ENCODE measurements at regions not wholly inside any gene's neighbourhood (a gene's known extent, or its start where the extent isn't known, plus 50 kb on each side); places are given as distances from the start of the nearest gene placed in this dataset.
A peak's percentile ranks its signal among the peaks of the same experiment; 100 is the strongest.

DNA sequence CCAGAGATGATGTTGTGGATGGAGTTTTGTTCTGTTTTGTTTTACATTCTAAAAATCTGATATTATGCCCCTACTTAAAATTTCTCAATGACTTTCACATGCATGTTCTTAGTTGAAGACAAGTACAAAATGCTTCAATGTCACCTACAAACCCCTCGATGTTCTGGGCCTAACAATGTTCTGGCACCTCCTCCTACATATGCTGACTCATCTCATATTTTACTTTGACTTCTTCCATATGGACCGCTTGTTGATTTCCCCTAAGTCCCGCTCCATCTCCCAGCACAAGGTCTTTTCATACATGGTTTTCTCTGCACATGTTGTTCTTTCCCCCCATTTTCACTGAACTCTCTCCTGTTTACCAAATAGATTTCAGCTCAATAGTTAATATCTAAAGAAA lies 441.4 kb downstream of the CNTN6 start (continued):
- peak; percentile 32 for TF ChIP-seq MAFG (tag; conservative IDR thresholded peaks at IDR 0.05)

DNA sequence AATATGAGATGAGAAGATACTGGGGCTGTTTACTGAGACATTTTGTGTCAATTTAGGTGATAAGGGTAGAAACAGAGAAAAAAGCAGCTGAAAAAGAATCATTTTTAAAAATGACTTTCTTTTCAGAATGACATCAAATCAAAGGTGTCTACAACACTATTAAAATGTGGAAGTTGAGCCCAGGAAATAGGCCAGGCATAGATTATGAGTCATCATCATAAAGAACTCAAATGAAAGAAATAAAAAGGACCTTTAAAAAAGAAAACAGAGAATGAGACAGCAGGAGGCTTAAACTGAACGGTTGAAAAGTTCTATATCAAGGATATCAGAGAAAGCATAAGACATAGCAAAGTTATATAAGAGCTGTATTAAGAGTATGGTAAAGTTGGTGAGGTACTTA lies 442.5 kb downstream of the CNTN6 start:
- no peak for ATAC-seq
- no peaks in the 10 kb centered on the region for H3K79me2 ChIP-seq (ENCODE audit: control insufficient read depth, insufficient read depth, low read length)
- TF ChIP-seq, protein P1, sequence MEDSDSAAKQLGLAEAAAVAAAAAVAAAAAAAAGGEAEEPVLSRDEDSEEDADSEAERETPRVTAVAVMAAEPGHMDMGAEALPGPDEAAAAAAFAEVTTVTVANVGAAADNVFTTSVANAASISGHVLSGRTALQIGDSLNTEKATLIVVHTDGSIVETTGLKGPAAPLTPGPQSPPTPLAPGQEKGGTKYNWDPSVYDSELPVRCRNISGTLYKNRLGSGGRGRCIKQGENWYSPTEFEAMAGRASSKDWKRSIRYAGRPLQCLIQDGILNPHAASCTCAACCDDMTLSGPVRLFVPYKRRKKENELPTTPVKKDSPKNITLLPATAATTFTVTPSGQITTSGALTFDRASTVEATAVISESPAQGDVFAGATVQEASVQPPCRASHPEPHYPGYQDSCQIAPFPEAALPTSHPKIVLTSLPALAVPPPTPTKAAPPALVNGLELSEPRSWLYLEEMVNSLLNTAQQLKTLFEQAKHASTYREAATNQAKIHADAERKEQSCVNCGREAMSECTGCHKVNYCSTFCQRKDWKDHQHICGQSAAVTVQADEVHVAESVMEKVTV (CRISPR knock-in tag; IDR thresholded peaks at IDR 0.05), result no peak
- TF ChIP-seq CHD4 (IDR thresholded peaks at IDR 0.05; ENCODE audit: insufficient read depth, insufficient replicate concordance, low read depth, low read length, poor library complexity, severe bottlenecking) (no peak), POLR2AphosphoS5 (IDR thresholded peaks at IDR 0.05; ENCODE audit: control insufficient read depth, insufficient read depth, low read depth, low read length) (no peak), TSC22D4 (tag; IDR thresholded peaks at IDR 0.05) (no peak), SRSF9 (IDR thresholded peaks at IDR 0.05; ENCODE audit: borderline replicate concordance, low read depth, low read length) (no peak), TEAD2 (tag; IDR thresholded peaks at IDR 0.05) (no peak)
- in situ Hi-C loops (cut with MboI), result no loop called here
- no peaks in the 10 kb centered on the region for H4K20me1 ChIP-seq (replicated peaks; ENCODE audit: control insufficient read depth, insufficient read depth, low read length)
- H3K9me1 ChIP-seq (ENCODE audit: control insufficient read depth, insufficient read depth, low read length), result no peaks in the 10 kb centered on the region
- intact Hi-C loops (cut with micrococcal nuclease), result no loop called here
- H3K36me3 ChIP-seq (ENCODE audit: control insufficient read depth, insufficient read depth, low read length), result no peaks in the 10 kb centered on the region
- no peak overlapping the region for H3K4me3 ChIP-seq
- H3K27me3 ChIP-seq (ENCODE audit: control insufficient read depth in 2 of 2, insufficient read depth in 2 of 2, low read length in 2 of 2), result no peaks in the 10 kb centered on the region
- H2AFZ ChIP-seq (ENCODE audit: low read depth, low read length), result no peak overlapping the region
- no TSS peak for BruUV-seq (replicated peaks)
- no peaks in the 10 kb centered on the region for H3K4me1 ChIP-seq (replicated peaks in 1 of 2; ENCODE audit: control insufficient read depth in 2 of 2, insufficient read depth in 2 of 2, low read length in 2 of 2)
- no peak for DNase-seq (ENCODE audit: extremely low read depth in 1 of 4, low spot score in 3 of 4)
- ChIA-PET POLR2A (interaction anchor here (1.1 kb wide), 1 partner anchor 11 kb away, joined by 3 read pairs; no protein-coding TSS in a partner anchor), CTCF (ENCODE audit: low intra/inter-chr PET ratio) (no interaction called here)
- H3K4me2 ChIP-seq (ENCODE audit: insufficient read depth, low read length), result no peak overlapping the region
- no peak for FAIRE-seq
- H3K9ac ChIP-seq (ENCODE audit: insufficient read depth in 1 of 2, low read depth in 2 of 2, low read length in 2 of 2), result no peak overlapping the region
- no peak overlapping the region for H3K27ac ChIP-seq (ENCODE audit: extremely low read depth, low read depth, low read length)
- 0% methylated on average over 1 of the region's 1 CpG for WGBS (ENCODE audit: insufficient coverage, low coverage, missing lambda C conversion rate)
- no peaks in the 10 kb centered on the region; the same call in 1 of the 2 replicates for H3K9me3 ChIP-seq (replicated peaks; ENCODE audit: control insufficient read depth, insufficient read depth, low read depth, low read length)
